Neural crest cell (in vitro differentiated cells): ENCODE measurements at regions not wholly inside any gene's neighbourhood (a gene's known extent, or its start where the extent isn't known, plus 50 kb on each side); places are given as distances from the start of the nearest gene placed in this dataset.

Source experiments
- DNase-seq: peaks from one replicate; pipeline ENCODE4 v3.0.0; 2021; ENCODE audit warnings: low read depth, mixed read lengths, low spot score
- H3K27ac Mint-ChIP-seq: one replicate; pipeline ENCODE4 v1.8.0; 2021; ENCODE audit warnings: mild to moderate bottlenecking, mixed read lengths; ENCODE audit not compliant: unreplicated experiment
- H3K27me3 Mint-ChIP-seq: 2 replicates; pipeline ENCODE4 v1.8.0; 2021; ENCODE audit warnings: low read depth, mild to moderate bottlenecking, mixed read lengths
- H3K36me3 Mint-ChIP-seq: 2 replicates; pipeline ENCODE4 v1.8.0; 2021; ENCODE audit warnings: low read depth, mild to moderate bottlenecking, mixed read lengths
- H3K4me1 Mint-ChIP-seq: 2 replicates; pipeline ENCODE4 v1.8.0; 2021; ENCODE audit warnings: mixed read lengths
- H3K4me3 Mint-ChIP-seq: one replicate; pipeline ENCODE4 v1.8.0; 2021; ENCODE audit warnings: mild to moderate bottlenecking, mixed read lengths
- H3K9me3 Mint-ChIP-seq: 2 replicates; pipeline ENCODE4 v1.8.0; 2021; ENCODE audit warnings: mixed read lengths
- CTCF ChIP-seq: fragments of 200-600 bp; sonication (generic); conservative IDR thresholded peaks from 2 replicates; pipeline ENCODE4 v1.5.0; 2021; ENCODE audit warnings: antibody characterized with exemption, mild to moderate bottlenecking

GRCh38 chr12:67765776-67766766, 117.5 kb downstream of the DYRK2 start:
- Mint-ChIP-seq H3K27ac (no peak overlapping the region), H3K4me1 (peaks cover 14% of the 10 kb centered on the region), H3K9me3 (no peaks in the 10 kb centered on the region), H3K4me3 (no peak overlapping the region), H3K36me3 (no peaks in the 10 kb centered on the region), H3K27me3 (no peaks in the 10 kb centered on the region)
- no peak for TF ChIP-seq CTCF
- DNase-seq: no peak

- Mint-ChIP-seq H3K36me3 (no peaks in the 10 kb centered on the region), H3K4me3 (peak overlapping the region; percentile 72), H3K4me1 (peaks cover 22% of the 10 kb centered on the region), H3K27ac (no peak overlapping the region), H3K27me3 (no peaks in the 10 kb centered on the region), H3K9me3 (no peaks in the 10 kb centered on the region)
- TF ChIP-seq CTCF: no peak
- peak; percentile 13 for DNase-seq
Observed at GRCh38 chr12:67772267-67773169, 124.0 kb downstream of the DYRK2 start.

- no peak overlapping the region for H3K4me3 Mint-ChIP-seq
- no peak overlapping the region for H3K27ac Mint-ChIP-seq
- H3K9me3 Mint-ChIP-seq: no peaks in the 10 kb centered on the region
- no peaks in the 10 kb centered on the region for H3K36me3 Mint-ChIP-seq
- H3K4me1 Mint-ChIP-seq: peaks cover 22% of the 10 kb centered on the region
- H3K27me3 Mint-ChIP-seq: no peaks in the 10 kb centered on the region
- no peak for DNase-seq
- TF ChIP-seq CTCF: no peak
Observed at GRCh38 chr12:67773896-67774295, 125.4 kb downstream of the DYRK2 start.

- Mint-ChIP-seq H3K27me3 (no peaks in the 10 kb centered on the region), H3K27ac (no peak overlapping the region), H3K36me3 (no peaks in the 10 kb centered on the region), H3K9me3 (no peaks in the 10 kb centered on the region), H3K4me3 (no peak overlapping the region), H3K4me1 (peaks cover 22% of the 10 kb centered on the region)
- no peak for DNase-seq
- no peak for TF ChIP-seq CTCF
Observed at GRCh38 chr12:67774983-67775587, 126.5 kb downstream of the DYRK2 start.

- Mint-ChIP-seq H3K36me3 (no peaks in the 10 kb centered on the region), H3K4me3 (no peak overlapping the region), H3K4me1 (no peaks in the 10 kb centered on the region), H3K9me3 (peaks cover 5% of the 10 kb centered on the region), H3K27ac (no peak overlapping the region), H3K27me3 (no peaks in the 10 kb centered on the region)
- TF ChIP-seq CTCF: no peak
- DNase-seq: no peak
Observed at GRCh38 chr12:67780580-67781084, 132.1 kb downstream of the DYRK2 start.
